Vagina (tissue), 2 donors: ENCODE measurements at regions not wholly inside any gene's neighbourhood (a gene's known extent, or its start where the extent isn't known, plus 50 kb on each side); places are given as distances from the start of the nearest gene placed in this dataset.

Source experiments
- POLR2A ChIP-seq, 2 donors: fragments of 450-650 bp; IDR thresholded peaks; one replicate each; pipeline ENCODE4 v1.6.1; 2017; ENCODE audit warnings: antibody characterized with exemption in 2 of 2, mild to moderate bottlenecking in 2 of 2, moderate library complexity in 2 of 2
- TF ChIP-seq, protein P1 (sequence below), 3 experiments: fragments of 450-650 bp in 2 of 3; fragments of 200-600 bp in 1 of 3; sonication (generic) in 1 of 3; IDR thresholded peaks; one replicate each; pipeline ENCODE4 v1.5.1; 2017 to 2019; ENCODE audit warnings: antibody characterized with exemption in 3 of 3, mild to moderate bottlenecking in 2 of 3, moderate library complexity in 2 of 3

DNA sequence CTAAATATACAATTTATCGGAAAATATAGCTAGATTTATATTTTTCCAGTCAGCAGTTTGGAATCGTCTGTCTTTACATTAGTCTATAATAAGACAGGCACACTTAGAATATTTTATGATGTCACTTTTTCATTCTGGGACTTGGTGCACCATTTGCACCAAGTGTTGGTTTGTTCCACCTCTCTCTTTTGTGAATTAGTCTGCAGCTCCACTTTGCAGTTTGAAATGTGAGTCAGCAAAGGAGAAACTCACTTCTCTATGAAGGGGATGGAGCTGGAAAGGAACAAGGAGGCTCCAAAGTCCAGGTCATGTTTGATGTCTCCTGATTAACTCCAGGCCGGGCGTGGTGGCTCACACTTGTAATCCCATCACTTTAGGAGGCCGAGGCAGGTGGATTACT lies 63.8 kb upstream of the RTN4 start:
- TF ChIP-seq, protein P1, sequence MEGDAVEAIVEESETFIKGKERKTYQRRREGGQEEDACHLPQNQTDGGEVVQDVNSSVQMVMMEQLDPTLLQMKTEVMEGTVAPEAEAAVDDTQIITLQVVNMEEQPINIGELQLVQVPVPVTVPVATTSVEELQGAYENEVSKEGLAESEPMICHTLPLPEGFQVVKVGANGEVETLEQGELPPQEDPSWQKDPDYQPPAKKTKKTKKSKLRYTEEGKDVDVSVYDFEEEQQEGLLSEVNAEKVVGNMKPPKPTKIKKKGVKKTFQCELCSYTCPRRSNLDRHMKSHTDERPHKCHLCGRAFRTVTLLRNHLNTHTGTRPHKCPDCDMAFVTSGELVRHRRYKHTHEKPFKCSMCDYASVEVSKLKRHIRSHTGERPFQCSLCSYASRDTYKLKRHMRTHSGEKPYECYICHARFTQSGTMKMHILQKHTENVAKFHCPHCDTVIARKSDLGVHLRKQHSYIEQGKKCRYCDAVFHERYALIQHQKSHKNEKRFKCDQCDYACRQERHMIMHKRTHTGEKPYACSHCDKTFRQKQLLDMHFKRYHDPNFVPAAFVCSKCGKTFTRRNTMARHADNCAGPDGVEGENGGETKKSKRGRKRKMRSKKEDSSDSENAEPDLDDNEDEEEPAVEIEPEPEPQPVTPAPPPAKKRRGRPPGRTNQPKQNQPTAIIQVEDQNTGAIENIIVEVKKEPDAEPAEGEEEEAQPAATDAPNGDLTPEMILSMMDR (IDR thresholded peaks at IDR 0.05): no peak
- no peak for TF ChIP-seq POLR2A (IDR thresholded peaks at IDR 0.05)
